ENCODE measurements at regions not wholly inside any gene's neighbourhood (a gene's known extent, or its start where the extent isn't known, plus 50 kb on each side); places are given as distances from the start of the nearest gene placed in this dataset.

DNA sequence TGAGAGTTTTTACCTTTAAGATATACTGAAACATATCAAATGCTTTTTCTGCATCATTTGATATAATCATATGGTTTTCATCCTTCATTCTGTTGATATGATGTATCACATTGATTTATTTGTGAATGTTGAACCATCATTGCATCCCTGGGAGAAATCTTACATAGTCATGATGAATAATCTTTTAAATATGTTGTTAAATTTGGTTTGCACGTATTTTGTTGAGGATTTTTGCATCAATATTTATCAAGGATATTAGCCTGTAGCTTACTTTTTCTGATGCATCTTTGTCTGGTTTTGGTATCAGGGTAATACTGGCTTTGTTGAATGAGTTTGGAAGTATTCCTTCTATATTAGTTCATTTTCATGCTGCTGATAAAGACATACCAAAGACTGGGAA lies 541.4 kb downstream of the TLL1 start:
- Histone ChIP-seq H3K9me3 (ENCODE audit: control insufficient read depth, low read depth, low read length) (no peaks in the 10 kb centered on the region), H3K4me1 (ENCODE audit: control insufficient read depth, insufficient read depth, low read length) (no peaks in the 10 kb centered on the region), H3K27me3 (ENCODE audit: control insufficient read depth, insufficient read depth, low read length) (no peaks in the 10 kb centered on the region), H3K4me3 (ENCODE audit: low read length) (no peak overlapping the region), H3K27ac (ENCODE audit: low read length) (no peak overlapping the region), H3K36me3 (ENCODE audit: control insufficient read depth, insufficient read depth, low read length) (no peaks in the 10 kb centered on the region)
- 75% methylated on average over 1 of the region's 1 CpG for WGBS (ENCODE audit: insufficient coverage, low lambda C conversion rate)
- DNase-seq = no peak

- H3K4me1 ChIP-seq (ENCODE audit: control insufficient read depth, insufficient read depth, low read length) = no peaks in the 10 kb centered on the region
- no peak overlapping the region for H3K27ac ChIP-seq (ENCODE audit: low read length)
- no CpG with 5 or more reads among the region's 4 CpGs for WGBS (ENCODE audit: insufficient coverage, low lambda C conversion rate)
- no peaks in the 10 kb centered on the region for H3K36me3 ChIP-seq (ENCODE audit: control insufficient read depth, insufficient read depth, low read length)
- H3K27me3 ChIP-seq (ENCODE audit: control insufficient read depth, insufficient read depth, low read length) = no peaks in the 10 kb centered on the region
- H3K4me3 ChIP-seq (ENCODE audit: low read length) = no peak overlapping the region
- no peak for DNase-seq
- no peaks in the 10 kb centered on the region for H3K9me3 ChIP-seq (ENCODE audit: control insufficient read depth, low read depth, low read length)
Observed at GRCh38 chr4:166415749-166416148, 542.7 kb downstream of the TLL1 start.

DNA sequence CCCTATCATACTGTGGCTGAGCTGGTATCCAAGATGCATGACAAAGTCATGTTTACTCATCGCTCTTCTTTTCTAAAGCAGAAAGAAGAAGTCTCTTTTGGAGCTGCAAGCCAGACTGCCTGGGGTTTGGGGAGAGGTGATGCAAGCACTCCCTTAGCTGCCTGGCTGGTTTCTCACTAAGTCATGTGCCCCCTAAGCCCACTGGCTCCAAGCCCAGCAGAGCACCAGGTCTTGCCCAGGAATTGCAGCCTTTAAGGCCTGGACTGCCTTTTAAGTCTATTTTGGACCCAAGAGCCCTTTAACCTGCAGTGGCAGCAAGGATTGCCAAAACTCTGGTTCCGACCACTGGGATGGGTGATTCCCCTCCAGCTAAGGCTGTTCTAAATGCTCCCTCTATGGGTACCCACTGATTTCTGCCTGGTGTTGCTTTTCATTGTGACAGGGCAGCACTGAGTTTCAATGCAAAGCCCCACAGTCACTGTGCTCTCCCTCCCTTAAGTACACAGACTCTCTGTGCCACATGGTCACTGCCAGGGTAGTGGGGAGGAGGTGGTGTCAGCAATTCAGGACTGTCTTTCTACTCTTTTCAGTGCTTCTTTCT lies 548.6 kb downstream of the TLL1 start:
- no peak for DNase-seq
- Histone ChIP-seq H3K4me1 (ENCODE audit: control insufficient read depth, insufficient read depth, low read length) (no peaks in the 10 kb centered on the region), H3K9me3 (ENCODE audit: control insufficient read depth, low read depth, low read length) (no peaks in the 10 kb centered on the region), H3K27me3 (ENCODE audit: control insufficient read depth, insufficient read depth, low read length) (no peaks in the 10 kb centered on the region), H3K36me3 (ENCODE audit: control insufficient read depth, insufficient read depth, low read length) (no peaks in the 10 kb centered on the region), H3K4me3 (ENCODE audit: low read length) (no peak overlapping the region), H3K27ac (ENCODE audit: low read length) (no peak overlapping the region)
- no CpG with 5 or more reads among the region's 2 CpGs for WGBS (ENCODE audit: insufficient coverage, low lambda C conversion rate)

DNA sequence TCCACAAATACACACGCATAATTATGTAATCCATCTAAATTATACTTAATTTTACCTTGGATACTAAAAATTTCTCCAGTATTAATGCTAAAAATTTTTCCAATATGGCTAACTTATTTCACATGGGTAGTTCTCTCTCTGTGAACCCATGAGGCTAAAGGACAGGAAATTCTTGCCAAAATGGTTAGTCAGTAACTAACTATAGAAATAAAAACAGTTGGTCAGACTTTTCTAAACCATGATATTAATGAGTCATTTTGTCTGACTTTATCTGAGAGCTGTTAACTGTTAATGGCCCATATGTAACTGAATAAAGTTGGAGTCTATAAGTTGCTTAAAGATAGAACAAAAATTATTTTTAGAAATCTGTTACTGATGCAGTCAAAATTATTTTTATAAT lies 549.4 kb downstream of the TLL1 start:
- Histone ChIP-seq H3K27me3 (ENCODE audit: control insufficient read depth, insufficient read depth, low read length) (no peaks in the 10 kb centered on the region), H3K4me3 (ENCODE audit: low read length) (no peak overlapping the region), H3K4me1 (ENCODE audit: control insufficient read depth, insufficient read depth, low read length) (no peaks in the 10 kb centered on the region), H3K36me3 (ENCODE audit: control insufficient read depth, insufficient read depth, low read length) (no peaks in the 10 kb centered on the region), H3K9me3 (ENCODE audit: control insufficient read depth, low read depth, low read length) (no peaks in the 10 kb centered on the region), H3K27ac (ENCODE audit: low read length) (no peak overlapping the region)
- 100% methylated on average over 1 of the region's 1 CpG for WGBS (ENCODE audit: insufficient coverage, low lambda C conversion rate)
- DNase-seq = no peak

GRCh38 chr4:166426300-166426863 lies 553.3 kb downstream of the TLL1 start:
- no peak for DNase-seq
- no peaks in the 10 kb centered on the region for H3K36me3 ChIP-seq (ENCODE audit: control insufficient read depth, insufficient read depth, low read length)
- WGBS (ENCODE audit: insufficient coverage, low lambda C conversion rate) = 100% methylated on average over 1 of the region's 2 CpGs

GRCh38 chr4:166432125-166432524 lies 559.1 kb downstream of the TLL1 start:
- no peak for DNase-seq
- no peaks in the 10 kb centered on the region for H3K9me3 ChIP-seq (ENCODE audit: control insufficient read depth, low read depth, low read length)

More at GRCh38 chr4:166426300-166426863, 553.3 kb downstream of the TLL1 start:
- Histone ChIP-seq H3K27me3 (ENCODE audit: control insufficient read depth, insufficient read depth, low read length) (no peaks in the 10 kb centered on the region), H3K9me3 (ENCODE audit: control insufficient read depth, low read depth, low read length) (no peaks in the 10 kb centered on the region), H3K27ac (ENCODE audit: low read length) (no peak overlapping the region), H3K4me3 (ENCODE audit: low read length) (no peak overlapping the region), H3K4me1 (ENCODE audit: control insufficient read depth, insufficient read depth, low read length) (no peaks in the 10 kb centered on the region)

DNA sequence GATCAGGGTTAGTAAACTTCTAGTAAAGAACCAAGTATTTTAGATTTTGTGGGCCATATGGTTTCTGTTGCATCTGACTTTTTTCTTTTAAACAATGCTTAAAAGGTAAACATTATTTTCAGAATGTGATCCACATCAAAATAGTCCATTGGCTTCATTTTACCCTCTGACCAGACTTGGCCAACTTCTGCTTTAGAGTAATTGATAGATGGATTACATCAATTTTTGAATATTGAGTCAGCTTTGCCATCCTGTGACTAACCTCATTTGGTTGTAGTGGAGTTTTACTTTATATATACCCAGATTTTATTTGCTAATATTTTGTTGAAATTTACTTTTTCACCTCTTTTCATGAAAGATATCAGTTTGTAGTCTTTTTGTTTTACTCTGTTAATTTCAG lies 559.8 kb downstream of the TLL1 start:
- no peak for DNase-seq
- no peaks in the 10 kb centered on the region for H3K9me3 ChIP-seq (ENCODE audit: control insufficient read depth, low read depth, low read length)
- H3K4me1 ChIP-seq (ENCODE audit: control insufficient read depth, insufficient read depth, low read length) = no peaks in the 10 kb centered on the region
- H3K4me3 ChIP-seq (ENCODE audit: low read length) = no peak overlapping the region
- no peaks in the 10 kb centered on the region for H3K36me3 ChIP-seq (ENCODE audit: control insufficient read depth, insufficient read depth, low read length)
- H3K27me3 ChIP-seq (ENCODE audit: control insufficient read depth, insufficient read depth, low read length) = no peaks in the 10 kb centered on the region
- H3K27ac ChIP-seq (ENCODE audit: low read length) = no peak overlapping the region

More at GRCh38 chr4:166432125-166432524, 559.1 kb downstream of the TLL1 start:
- Histone ChIP-seq H3K4me1 (ENCODE audit: control insufficient read depth, insufficient read depth, low read length) (no peaks in the 10 kb centered on the region), H3K36me3 (ENCODE audit: control insufficient read depth, insufficient read depth, low read length) (no peaks in the 10 kb centered on the region), H3K27ac (ENCODE audit: low read length) (no peak overlapping the region), H3K4me3 (ENCODE audit: low read length) (no peak overlapping the region), H3K27me3 (ENCODE audit: control insufficient read depth, insufficient read depth, low read length) (no peaks in the 10 kb centered on the region)

GRCh38 chr4:166435449-166435848 lies 562.4 kb downstream of the TLL1 start:
- no peaks in the 10 kb centered on the region for H3K4me1 ChIP-seq (ENCODE audit: control insufficient read depth, insufficient read depth, low read length)
- no peak overlapping the region for H3K27ac ChIP-seq (ENCODE audit: low read length)
- H3K4me3 ChIP-seq (ENCODE audit: low read length) = no peak overlapping the region
- H3K36me3 ChIP-seq (ENCODE audit: control insufficient read depth, insufficient read depth, low read length) = no peaks in the 10 kb centered on the region
- no peak for DNase-seq
- H3K27me3 ChIP-seq (ENCODE audit: control insufficient read depth, insufficient read depth, low read length) = no peaks in the 10 kb centered on the region
- H3K9me3 ChIP-seq (ENCODE audit: control insufficient read depth, low read depth, low read length) = no peaks in the 10 kb centered on the region
- no CpG with 5 or more reads among the region's 1 CpG for WGBS (ENCODE audit: insufficient coverage, low lambda C conversion rate)

DNA sequence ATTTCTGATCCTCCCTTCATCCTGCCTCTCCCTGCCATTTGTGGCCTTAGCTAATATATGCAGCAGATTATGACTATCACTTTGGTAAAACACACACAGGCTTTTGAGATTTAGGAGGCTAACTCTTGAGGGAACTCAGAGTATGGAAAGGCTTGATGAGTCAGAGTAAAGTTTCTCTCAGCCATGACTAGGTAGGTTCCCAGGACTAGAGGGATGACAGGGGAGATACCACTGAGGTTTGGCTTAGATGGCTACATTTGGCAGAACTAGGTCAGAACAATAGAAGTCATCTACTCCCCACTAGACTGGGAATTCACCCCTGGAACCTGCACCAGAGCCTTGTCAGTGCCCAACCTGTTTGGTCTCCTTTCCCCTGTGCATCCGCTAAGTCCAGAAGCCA lies 585.7 kb downstream of the TLL1 start:
- DNase-seq = no peak
- H3K27me3 ChIP-seq (ENCODE audit: control insufficient read depth, insufficient read depth, low read length) = no peaks in the 10 kb centered on the region
- no peaks in the 10 kb centered on the region for H3K36me3 ChIP-seq (ENCODE audit: control insufficient read depth, insufficient read depth, low read length)
- no peak overlapping the region for H3K27ac ChIP-seq (ENCODE audit: low read length)
- WGBS (ENCODE audit: insufficient coverage, low lambda C conversion rate) = no CpG with 5 or more reads among the region's 1 CpG
- H3K4me3 ChIP-seq (ENCODE audit: low read length) = no peak overlapping the region
- H3K9me3 ChIP-seq (ENCODE audit: control insufficient read depth, low read depth, low read length) = no peaks in the 10 kb centered on the region
- H3K4me1 ChIP-seq (ENCODE audit: control insufficient read depth, insufficient read depth, low read length) = no peaks in the 10 kb centered on the region

- H3K27me3 ChIP-seq (ENCODE audit: control insufficient read depth, insufficient read depth, low read length) = no peaks in the 10 kb centered on the region
- H3K4me1 ChIP-seq (ENCODE audit: control insufficient read depth, insufficient read depth, low read length) = no peaks in the 10 kb centered on the region
- H3K36me3 ChIP-seq (ENCODE audit: control insufficient read depth, insufficient read depth, low read length) = no peaks in the 10 kb centered on the region
- WGBS (ENCODE audit: insufficient coverage, low lambda C conversion rate) = no CpG with 5 or more reads among the region's 5 CpGs
- H3K9me3 ChIP-seq (ENCODE audit: control insufficient read depth, low read depth, low read length) = no peaks in the 10 kb centered on the region
- H3K4me3 ChIP-seq (ENCODE audit: low read length) = no peak overlapping the region
- H3K27ac ChIP-seq (ENCODE audit: low read length) = no peak overlapping the region
- no peak for DNase-seq
Observed at GRCh38 chr4:166459621-166460020, 586.6 kb downstream of the TLL1 start.

GRCh38 chr4:166460769-166461550 lies 587.9 kb downstream of the TLL1 start:
- H3K4me1 ChIP-seq (ENCODE audit: control insufficient read depth, insufficient read depth, low read length) = no peaks in the 10 kb centered on the region
- H3K9me3 ChIP-seq (ENCODE audit: control insufficient read depth, low read depth, low read length) = no peaks in the 10 kb centered on the region
- H3K36me3 ChIP-seq (ENCODE audit: control insufficient read depth, insufficient read depth, low read length) = no peaks in the 10 kb centered on the region
- H3K27me3 ChIP-seq (ENCODE audit: control insufficient read depth, insufficient read depth, low read length) = no peaks in the 10 kb centered on the region
- no peak overlapping the region for H3K27ac ChIP-seq (ENCODE audit: low read length)
- DNase-seq = no peak
- H3K4me3 ChIP-seq (ENCODE audit: low read length) = no peak overlapping the region
- WGBS (ENCODE audit: insufficient coverage, low lambda C conversion rate) = 78% methylated on average over 2 of the region's 3 CpGs
